A549 (cell line): ENCODE measurements at regions not wholly inside any gene's neighbourhood (a gene's known extent, or its start where the extent isn't known, plus 50 kb on each side); places are given as distances from the start of the nearest gene placed in this dataset.

ENCODE experiments used
- ATAC-seq, 2 experiments: fragments of 200-7000 bp in 1 of 2; fragments of >200 bp in 1 of 2; cut with Nextera tagmentation in 1 of 2; cut with Tn5 transposase in 1 of 2; 3 replicates each; pipeline versions ENCODE4 v1.8.0 to v1.9.1; 2018 to 2020; ENCODE audit warnings: mild to moderate bottlenecking in 1 of 2, moderate library complexity in 1 of 2
- CTCF ChIA-PET: fragments of 300-600 bp; sonication (Branson Sonifier 250); formaldehyde crosslinking; extraction: SDS; loops from one replicate; lab custom pipeline; 2021; ENCODE audit warnings: antibody characterized with exemption, inconsistent platforms; lab: Yijun Ruan, JAX
- POLR2A ChIA-PET: fragments of 350-600 bp; formaldehyde crosslinking; extraction: SDS; loops from one replicate; lab custom pipeline; 2021; ENCODE audit warnings: antibody characterized with exemption, inconsistent platforms; lab: Yijun Ruan, JAX
- DNase-seq, 2 experiments: peaks; one replicate each; pipeline versions ENCODE4 v3.0.0 to v3.0.0-alpha.2; 2011 to 2016; ENCODE audit warnings: low read depth in 1 of 2, low spot score in 1 of 2
- FAIRE-seq: peaks from 2 replicates; lab custom pipeline; 2011; peaks lifted over from hg19 to GRCh38; lab: Jason Lieb, UNC
- H3K27ac ChIP-seq, 2 experiments: fragments of >200 bp; sonication (Bioruptor Twin); formaldehyde crosslinking; 3 replicates each; pipeline ENCODE4 v1.5.1; 2016 to 2017
- H3K4me1 ChIP-seq: fragments of >200 bp; sonication (Bioruptor Twin); formaldehyde crosslinking; 3 replicates; pipeline ENCODE4 v1.6.1; 2016
- H3K4me2 ChIP-seq: fragments of >200 bp; sonication (Bioruptor Twin); formaldehyde crosslinking; 3 replicates; pipeline ENCODE4 v1.6.1; 2016
- H3K4me3 ChIP-seq: fragments of >200 bp; sonication (Bioruptor Twin); formaldehyde crosslinking; 3 replicates; pipeline ENCODE4 v1.5.1; 2016
- H3K9me3 ChIP-seq: fragments of >200 bp; sonication (Bioruptor Twin); formaldehyde crosslinking; 3 replicates; pipeline ENCODE4 v1.6.1; 2016
- CBX2 ChIP-seq: fragments of 200-600 bp; sonication (generic); IDR thresholded peaks from 2 replicates; pipeline ENCODE4 v1.6.1; 2016; ENCODE audit warnings: low read depth, mild to moderate bottlenecking, borderline replicate concordance
- CBX8 ChIP-seq: fragments of 200-600 bp; sonication (generic); IDR thresholded peaks from 2 replicates; pipeline ENCODE4 v1.6.1; 2016
- ESRRA ChIP-seq: fragments of 150-350 bp; IDR thresholded peaks from 2 replicates; pipeline ENCODE4 v1.6.1; 2014; ENCODE audit warnings: mild to moderate bottlenecking, low read length, borderline replicate concordance
- FOSB ChIP-seq: fragments of 250-450 bp; sonication (Bioruptor Pico); IDR thresholded peaks from 2 replicates; pipeline ENCODE4 v1.5.0; 2020; ENCODE audit warnings: mild to moderate bottlenecking, moderate library complexity
- GATA3 ChIP-seq: IDR thresholded peaks from 2 replicates; pipeline ENCODE4 v1.6.1; 2012; ENCODE audit warnings: borderline replicate concordance
- HEYL ChIP-seq: fragments of 250-450 bp; sonication (Bioruptor Pico); IDR thresholded peaks from 2 replicates; pipeline ENCODE4 v1.8.0; 2021; ENCODE audit warnings: mild to moderate bottlenecking, moderate library complexity
- HOXB13 ChIP-seq: fragments of 250-450 bp; sonication (Bioruptor Pico); IDR thresholded peaks from 2 replicates; pipeline ENCODE4 v1.5.0; 2020; ENCODE audit warnings: low read depth, mild to moderate bottlenecking, moderate library complexity
- JUN ChIP-seq, 2 experiments: fragments of >200 bp; sonication (Bioruptor Twin); formaldehyde crosslinking; IDR thresholded peaks; 2 replicates in 1 of 2; 3 replicates in 1 of 2; pipeline ENCODE4 v1.6.1; 2016 to 2017
- KDM5A ChIP-seq: fragments of 200-600 bp; sonication (generic); IDR thresholded peaks from 2 replicates; pipeline ENCODE4 v1.6.1; 2016; ENCODE audit warnings: antibody characterized with exemption, mild to moderate bottlenecking
- MAFK ChIP-seq: fragments of 450-650 bp; IDR thresholded peaks from 2 replicates; pipeline ENCODE4 v1.6.1; 2014; ENCODE audit not compliant: partially characterized antibody
- NFE2L2 ChIP-seq: fragments of 150-350 bp; conservative IDR thresholded peaks from 2 replicates; pipeline ENCODE4 v1.6.1; 2014; ENCODE audit warnings: low read length
- NPAS2 ChIP-seq: fragments of 250-450 bp; sonication (Bioruptor Pico); IDR thresholded peaks from 2 replicates; pipeline ENCODE4 v1.8.0; 2022; ENCODE audit warnings: mild to moderate bottlenecking, moderate library complexity, borderline replicate concordance
- POLR2AphosphoS2 ChIP-seq: conservative IDR thresholded peaks from 2 replicates; pipeline ENCODE4 v1.6.1; 2012; ENCODE audit warnings: low read length, improper control_type of control experiment, inconsistent platforms
- RARB ChIP-seq: fragments of 250-450 bp; sonication (Bioruptor Pico); IDR thresholded peaks from 2 replicates; pipeline ENCODE4 v1.8.0; 2021; ENCODE audit warnings: mild to moderate bottlenecking, moderate library complexity
- RCOR1 ChIP-seq: fragments of 150-350 bp; IDR thresholded peaks from 2 replicates; pipeline ENCODE4 v1.6.1; 2014; ENCODE audit warnings: antibody characterized with exemption, low read length, low read depth
- RFX5 ChIP-seq: fragments of 450-650 bp; IDR thresholded peaks from 2 replicates; pipeline ENCODE4 v1.7.1; 2014; ENCODE audit warnings: antibody characterized with exemption, mild to moderate bottlenecking, moderate library complexity
- SREBF2 ChIP-seq: fragments of 450-650 bp; IDR thresholded peaks from 2 replicates; pipeline ENCODE4 v1.6.1; 2014; ENCODE audit warnings: mild to moderate bottlenecking, moderate library complexity
- ZFP36 ChIP-seq: fragments of 450-650 bp; IDR thresholded peaks from 2 replicates; pipeline ENCODE4 v1.6.1; 2014; ENCODE audit warnings: borderline replicate concordance; ENCODE audit not compliant: partially characterized antibody
- ZNF302 ChIP-seq: fragments of 250-450 bp; sonication (Bioruptor Pico); IDR thresholded peaks from 2 replicates; pipeline ENCODE4 v1.9.0; 2021; ENCODE audit warnings: inconsistent platforms, mild to moderate bottlenecking, moderate library complexity
- ZSCAN20 ChIP-seq: fragments of 250-450 bp; sonication (Bioruptor Pico); IDR thresholded peaks from 2 replicates; pipeline ENCODE4 v1.8.0; 2022; ENCODE audit warnings: mild to moderate bottlenecking, moderate library complexity
- WGBS: methylation state at CpG from one replicate; pipeline ENCODE4 v1.1.6; 2017; ENCODE audit errors: missing lambda C conversion rate; 5-methylcytosine and 5-hydroxymethylcytosine counted together
- TF ChIP-seq, protein P1 (sequence below): IDR thresholded peaks from 2 replicates; pipeline ENCODE4 v1.6.1; 2012
- TF ChIP-seq, protein P2 (sequence below): fragments of 250-450 bp; sonication (Bioruptor Pico); IDR thresholded peaks from 2 replicates; pipeline ENCODE4 v1.5.0; 2020; ENCODE audit warnings: low read depth, mild to moderate bottlenecking, moderate library complexity
- TF ChIP-seq, protein P3 (sequence below): fragments of 200-600 bp; sonication (generic); IDR thresholded peaks from 2 replicates; pipeline ENCODE4 v1.6.1; 2016; ENCODE audit warnings: antibody characterized with exemption, mild to moderate bottlenecking, moderate library complexity
- TF ChIP-seq, protein P4 (sequence below): fragments of 450-650 bp; IDR thresholded peaks from 2 replicates; pipeline ENCODE4 v1.6.1; 2014; ENCODE audit warnings: antibody characterized with exemption
- TF ChIP-seq, protein P5 (sequence below): IDR thresholded peaks from 2 replicates; pipeline ENCODE4 v1.6.1; 2012

DNA sequence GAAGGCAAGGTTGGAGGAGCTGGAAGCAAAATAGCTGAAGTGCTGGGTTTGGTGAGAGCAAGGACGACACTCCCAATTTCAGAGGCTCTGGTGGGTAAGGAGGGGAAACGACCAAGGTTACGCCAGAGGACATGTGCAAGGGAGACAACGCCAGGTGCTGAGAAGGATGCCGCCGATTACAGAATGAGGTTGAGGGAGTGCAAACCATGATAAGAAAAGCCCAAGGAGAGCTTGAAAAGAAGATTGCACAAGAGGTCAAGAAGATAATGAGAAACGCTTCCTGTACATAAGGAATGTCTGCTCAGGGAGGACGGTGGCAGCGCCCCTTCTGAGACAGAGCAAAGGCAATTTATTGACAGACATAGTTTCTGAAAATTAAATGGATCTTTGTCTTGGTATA, 382.0 kb upstream of the PROX1 start:
- Histone ChIP-seq H3K4me3 (no peak overlapping the region), H3K9me3 (no peaks in the 10 kb centered on the region), H3K4me2 (no peak overlapping the region), H3K4me1 (no peaks in the 10 kb centered on the region), H3K27ac (no peak overlapping the region)
- 32% methylated on average over 9 of the region's 9 CpGs for WGBS
- ATAC-seq (no peak), FAIRE-seq (no peak), DNase-seq (no peak)
- CTCF ChIA-PET: no interaction called here
- TF ChIP-seq HEYL (CRISPR knock-in tag): no peak
- no peak for TF ChIP-seq ESRRA
- no peak for TF ChIP-seq CBX2
- TF ChIP-seq, protein P1, sequence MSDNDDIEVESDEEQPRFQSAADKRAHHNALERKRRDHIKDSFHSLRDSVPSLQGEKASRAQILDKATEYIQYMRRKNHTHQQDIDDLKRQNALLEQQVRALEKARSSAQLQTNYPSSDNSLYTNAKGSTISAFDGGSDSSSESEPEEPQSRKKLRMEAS: no peak
- TF ChIP-seq KDM5A: no peak
- TF ChIP-seq ZSCAN20 (CRISPR knock-in tag): no peak
- no peak for TF ChIP-seq ZFP36
- no peak for TF ChIP-seq CBX8
- TF ChIP-seq NFE2L2: no peak
- TF ChIP-seq FOSB (CRISPR knock-in tag): no peak
- TF ChIP-seq GATA3: no peak
- no peak for TF ChIP-seq HOXB13 (CRISPR knock-in tag)
- no peak for TF ChIP-seq RCOR1
- TF ChIP-seq RFX5: no peak
- POLR2A ChIA-PET: no interaction called here

DNA sequence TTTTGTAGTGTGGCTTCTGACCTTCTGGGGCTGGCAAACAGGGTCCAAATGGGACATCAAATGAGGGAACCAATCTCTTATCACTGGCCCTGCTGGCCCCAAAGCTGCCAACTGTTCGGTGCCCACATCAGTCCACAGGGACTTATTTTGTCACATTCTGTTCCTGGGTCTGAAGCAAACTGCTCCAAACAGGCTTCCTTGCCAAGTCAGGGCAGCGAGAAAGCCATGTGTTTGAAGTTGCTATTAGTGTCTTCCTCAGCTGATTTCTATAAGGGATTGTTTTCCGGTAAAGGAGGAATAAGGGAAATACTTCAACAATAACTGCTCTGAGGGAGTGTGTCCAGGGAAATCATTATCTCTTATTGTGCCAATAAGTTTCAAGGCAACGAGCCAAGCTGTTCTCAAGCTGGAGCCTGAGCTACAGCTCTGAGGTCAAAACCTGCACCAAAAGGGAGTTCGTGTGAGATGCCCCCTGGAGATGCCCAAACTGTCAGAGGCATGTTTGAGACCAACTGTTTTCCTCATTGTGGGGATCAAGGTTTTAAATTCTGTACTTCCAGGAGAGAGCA, 381.4 kb upstream of the PROX1 start:
- DNase-seq (no peak), FAIRE-seq (no peak), ATAC-seq (no peak)
- Histone ChIP-seq H3K9me3 (no peaks in the 10 kb centered on the region), H3K4me2 (no peak overlapping the region), H3K27ac (no peak overlapping the region), H3K4me3 (no peak overlapping the region), H3K4me1 (no peaks in the 10 kb centered on the region)
- ChIA-PET CTCF (no interaction called here), POLR2A (no interaction called here)
- 16% methylated on average over 5 of the region's 5 CpGs for WGBS
- no peak for TF ChIP-seq ZNF302 (CRISPR knock-in tag)
- TF ChIP-seq, protein P2, sequence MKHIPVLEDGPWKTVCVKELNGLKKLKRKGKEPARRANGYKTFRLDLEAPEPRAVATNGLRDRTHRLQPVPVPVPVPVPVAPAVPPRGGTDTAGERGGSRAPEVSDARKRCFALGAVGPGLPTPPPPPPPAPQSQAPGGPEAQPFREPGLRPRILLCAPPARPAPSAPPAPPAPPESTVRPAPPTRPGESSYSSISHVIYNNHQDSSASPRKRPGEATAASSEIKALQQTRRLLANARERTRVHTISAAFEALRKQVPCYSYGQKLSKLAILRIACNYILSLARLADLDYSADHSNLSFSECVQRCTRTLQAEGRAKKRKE: no peak
- no peak for TF ChIP-seq CBX2
- TF ChIP-seq, protein P3, sequence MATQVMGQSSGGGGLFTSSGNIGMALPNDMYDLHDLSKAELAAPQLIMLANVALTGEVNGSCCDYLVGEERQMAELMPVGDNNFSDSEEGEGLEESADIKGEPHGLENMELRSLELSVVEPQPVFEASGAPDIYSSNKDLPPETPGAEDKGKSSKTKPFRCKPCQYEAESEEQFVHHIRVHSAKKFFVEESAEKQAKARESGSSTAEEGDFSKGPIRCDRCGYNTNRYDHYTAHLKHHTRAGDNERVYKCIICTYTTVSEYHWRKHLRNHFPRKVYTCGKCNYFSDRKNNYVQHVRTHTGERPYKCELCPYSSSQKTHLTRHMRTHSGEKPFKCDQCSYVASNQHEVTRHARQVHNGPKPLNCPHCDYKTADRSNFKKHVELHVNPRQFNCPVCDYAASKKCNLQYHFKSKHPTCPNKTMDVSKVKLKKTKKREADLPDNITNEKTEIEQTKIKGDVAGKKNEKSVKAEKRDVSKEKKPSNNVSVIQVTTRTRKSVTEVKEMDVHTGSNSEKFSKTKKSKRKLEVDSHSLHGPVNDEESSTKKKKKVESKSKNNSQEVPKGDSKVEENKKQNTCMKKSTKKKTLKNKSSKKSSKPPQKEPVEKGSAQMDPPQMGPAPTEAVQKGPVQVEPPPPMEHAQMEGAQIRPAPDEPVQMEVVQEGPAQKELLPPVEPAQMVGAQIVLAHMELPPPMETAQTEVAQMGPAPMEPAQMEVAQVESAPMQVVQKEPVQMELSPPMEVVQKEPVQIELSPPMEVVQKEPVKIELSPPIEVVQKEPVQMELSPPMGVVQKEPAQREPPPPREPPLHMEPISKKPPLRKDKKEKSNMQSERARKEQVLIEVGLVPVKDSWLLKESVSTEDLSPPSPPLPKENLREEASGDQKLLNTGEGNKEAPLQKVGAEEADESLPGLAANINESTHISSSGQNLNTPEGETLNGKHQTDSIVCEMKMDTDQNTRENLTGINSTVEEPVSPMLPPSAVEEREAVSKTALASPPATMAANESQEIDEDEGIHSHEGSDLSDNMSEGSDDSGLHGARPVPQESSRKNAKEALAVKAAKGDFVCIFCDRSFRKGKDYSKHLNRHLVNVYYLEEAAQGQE: no peak
- no peak for TF ChIP-seq JUN (IDR thresholded peaks at IDR 0.05)
- TF ChIP-seq, protein P4, sequence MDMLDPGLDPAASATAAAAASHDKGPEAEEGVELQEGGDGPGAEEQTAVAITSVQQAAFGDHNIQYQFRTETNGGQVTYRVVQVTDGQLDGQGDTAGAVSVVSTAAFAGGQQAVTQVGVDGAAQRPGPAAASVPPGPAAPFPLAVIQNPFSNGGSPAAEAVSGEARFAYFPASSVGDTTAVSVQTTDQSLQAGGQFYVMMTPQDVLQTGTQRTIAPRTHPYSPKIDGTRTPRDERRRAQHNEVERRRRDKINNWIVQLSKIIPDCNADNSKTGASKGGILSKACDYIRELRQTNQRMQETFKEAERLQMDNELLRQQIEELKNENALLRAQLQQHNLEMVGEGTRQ: no peak
- TF ChIP-seq SREBF2: no peak
- TF ChIP-seq, protein P5, sequence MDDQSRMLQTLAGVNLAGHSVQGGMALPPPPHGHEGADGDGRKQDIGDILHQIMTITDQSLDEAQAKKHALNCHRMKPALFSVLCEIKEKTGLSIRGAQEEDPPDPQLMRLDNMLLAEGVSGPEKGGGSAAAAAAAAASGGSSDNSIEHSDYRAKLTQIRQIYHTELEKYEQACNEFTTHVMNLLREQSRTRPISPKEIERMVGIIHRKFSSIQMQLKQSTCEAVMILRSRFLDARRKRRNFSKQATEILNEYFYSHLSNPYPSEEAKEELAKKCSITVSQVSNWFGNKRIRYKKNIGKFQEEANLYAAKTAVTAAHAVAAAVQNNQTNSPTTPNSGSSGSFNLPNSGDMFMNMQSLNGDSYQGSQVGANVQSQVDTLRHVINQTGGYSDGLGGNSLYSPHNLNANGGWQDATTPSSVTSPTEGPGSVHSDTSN: no peak
- no peak for TF ChIP-seq FOSB (CRISPR knock-in tag)
- TF ChIP-seq RARB (CRISPR knock-in tag): no peak
- no peak for TF ChIP-seq MAFK
- no peak for TF ChIP-seq NPAS2 (CRISPR knock-in tag)
- no peak for TF ChIP-seq HOXB13 (CRISPR knock-in tag)
- TF ChIP-seq POLR2AphosphoS2: no peak
